Fibroblast of lung (primary cell): ENCODE measurements at regions not wholly inside any gene's neighbourhood (a gene's known extent, or its start where the extent isn't known, plus 50 kb on each side); places are given as distances from the start of the nearest gene placed in this dataset.

Experiments
- DNase-seq, 2 donors: peaks; one replicate each; pipeline versions ENCODE4 v3.0.0 to v3.0.0-alpha.2; 2010; ENCODE audit warnings: low read depth in 2 of 2
- H2AFZ ChIP-seq: 2 replicates; pipeline ENCODE4 v1.5.1; 2012; ENCODE audit warnings: low read length, control low read depth, inconsistent platforms
- H3K27ac ChIP-seq: 2 replicates; pipeline ENCODE4 v1.5.1; 2011; ENCODE audit warnings: low read length, control low read depth; ENCODE audit not compliant: insufficient read depth
- H3K27me3 ChIP-seq: 2 replicates; pipeline ENCODE4 v1.5.1; 2011; ENCODE audit warnings: mild to moderate bottlenecking, low read length; ENCODE audit not compliant: control insufficient read depth, insufficient read depth
- H3K36me3 ChIP-seq: 2 replicates; pipeline ENCODE4 v1.5.1; 2011; ENCODE audit warnings: low read length; ENCODE audit not compliant: control insufficient read depth, insufficient read depth
- H3K4me1 ChIP-seq: 2 replicates; pipeline ENCODE4 v1.5.1; 2011; ENCODE audit warnings: low read length; ENCODE audit not compliant: control insufficient read depth, insufficient read depth; ENCODE audit errors: extremely low read depth
- H3K4me2 ChIP-seq: 2 replicates; pipeline ENCODE4 v1.5.1; 2011; ENCODE audit warnings: low read length, control low read depth; ENCODE audit not compliant: insufficient read depth; ENCODE audit errors: extremely low read depth
- H3K4me3 ChIP-seq, 4 experiments: fragments of 200-600 bp in 1 of 4; sonication (generic) in 1 of 4; replicated peaks in 1 of 4; 2 replicates each; pipeline ENCODE4 v1.5.1; 2011 to 2016; ENCODE audit warnings: low read length in 4 of 4, low read depth in 3 of 4, mild to moderate bottlenecking in 3 of 4, control low read depth in 2 of 4, inconsistent platforms in 1 of 4, mixed read lengths in 1 of 4; ENCODE audit not compliant: insufficient read depth in 1 of 4; ENCODE audit errors: control extremely low read depth in 1 of 4
- H3K79me2 ChIP-seq: 2 replicates; pipeline ENCODE4 v1.5.1; 2012; ENCODE audit warnings: mild to moderate bottlenecking, low read length, inconsistent platforms; ENCODE audit not compliant: control insufficient read depth, insufficient read depth
- H3K9ac ChIP-seq: 2 replicates; pipeline ENCODE4 v1.5.1; 2011; ENCODE audit warnings: mild to moderate bottlenecking, low read length, control low read depth; ENCODE audit not compliant: insufficient read depth
- H3K9me3 ChIP-seq: 2 replicates; pipeline ENCODE4 v1.5.1; 2012; ENCODE audit warnings: low read depth, low read length; ENCODE audit not compliant: control insufficient read depth, insufficient read depth
- H4K20me1 ChIP-seq: 2 replicates; pipeline ENCODE4 v1.5.1; 2011; ENCODE audit warnings: low read length; ENCODE audit not compliant: control insufficient read depth, insufficient read depth; ENCODE audit errors: extremely low read depth
- EZH2 ChIP-seq: IDR thresholded peaks from 2 replicates; pipeline ENCODE4 v1.5.1; 2012; ENCODE audit warnings: low read length, control low read depth, mild to moderate bottlenecking; ENCODE audit errors: missing control alignments
- TF ChIP-seq, protein P1 (sequence below), 2 donors: IDR thresholded peaks in 1 of 2; conservative IDR thresholded peaks in 1 of 2; 1 replicate in 1 of 2; 2 replicates in 1 of 2; pipeline ENCODE4 v1.5.1; 2011 to 2012; ENCODE audit warnings: low read length in 2 of 2, control low read depth in 1 of 2, inconsistent platforms in 1 of 2, low read depth in 1 of 2, mild to moderate bottlenecking in 1 of 2

DNA sequence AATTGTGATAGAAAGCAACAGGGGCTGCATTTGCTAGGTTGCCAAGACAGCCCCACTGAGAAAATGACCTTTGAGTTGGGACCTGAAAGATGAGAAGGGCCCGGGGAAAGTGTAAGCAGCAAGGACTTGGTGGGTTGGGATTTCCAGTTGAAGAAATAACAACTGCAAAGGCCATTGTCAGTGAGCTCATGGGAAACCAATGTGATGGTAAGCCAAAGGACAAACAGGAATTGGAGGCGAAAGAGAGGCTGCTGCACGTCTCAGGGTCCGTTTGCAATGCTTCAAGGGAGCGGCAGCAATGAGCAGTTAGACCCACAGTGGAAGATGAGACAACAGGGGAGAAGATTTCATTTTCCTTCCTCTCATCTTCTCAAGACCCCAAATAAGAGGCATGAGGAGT, 51.5 kb upstream of the RGPD4 start:
- no peak overlapping the region for H3K4me3 ChIP-seq
- H2AFZ ChIP-seq, result no peak overlapping the region
- H3K36me3 ChIP-seq, result no peaks in the 10 kb centered on the region
- no peak overlapping the region for H3K9ac ChIP-seq
- H3K79me2 ChIP-seq, result no peaks in the 10 kb centered on the region
- H3K4me1 ChIP-seq, result no peaks in the 10 kb centered on the region
- no peaks in the 10 kb centered on the region for H4K20me1 ChIP-seq
- H3K27me3 ChIP-seq, result no peaks in the 10 kb centered on the region
- no peak for TF ChIP-seq EZH2
- TF ChIP-seq, protein P1, sequence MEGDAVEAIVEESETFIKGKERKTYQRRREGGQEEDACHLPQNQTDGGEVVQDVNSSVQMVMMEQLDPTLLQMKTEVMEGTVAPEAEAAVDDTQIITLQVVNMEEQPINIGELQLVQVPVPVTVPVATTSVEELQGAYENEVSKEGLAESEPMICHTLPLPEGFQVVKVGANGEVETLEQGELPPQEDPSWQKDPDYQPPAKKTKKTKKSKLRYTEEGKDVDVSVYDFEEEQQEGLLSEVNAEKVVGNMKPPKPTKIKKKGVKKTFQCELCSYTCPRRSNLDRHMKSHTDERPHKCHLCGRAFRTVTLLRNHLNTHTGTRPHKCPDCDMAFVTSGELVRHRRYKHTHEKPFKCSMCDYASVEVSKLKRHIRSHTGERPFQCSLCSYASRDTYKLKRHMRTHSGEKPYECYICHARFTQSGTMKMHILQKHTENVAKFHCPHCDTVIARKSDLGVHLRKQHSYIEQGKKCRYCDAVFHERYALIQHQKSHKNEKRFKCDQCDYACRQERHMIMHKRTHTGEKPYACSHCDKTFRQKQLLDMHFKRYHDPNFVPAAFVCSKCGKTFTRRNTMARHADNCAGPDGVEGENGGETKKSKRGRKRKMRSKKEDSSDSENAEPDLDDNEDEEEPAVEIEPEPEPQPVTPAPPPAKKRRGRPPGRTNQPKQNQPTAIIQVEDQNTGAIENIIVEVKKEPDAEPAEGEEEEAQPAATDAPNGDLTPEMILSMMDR (conservative IDR thresholded peaks at IDR 0.05 in 1 of 2, IDR thresholded peaks at IDR 0.05 in 1 of 2; ENCODE audit: low read depth in 1 of 2, low read length in 2 of 2), result no peak
- H3K9me3 ChIP-seq, result no peaks in the 10 kb centered on the region
- no peak overlapping the region for H3K4me2 ChIP-seq
- H3K27ac ChIP-seq, result no peak overlapping the region
- no peak for DNase-seq

DNA sequence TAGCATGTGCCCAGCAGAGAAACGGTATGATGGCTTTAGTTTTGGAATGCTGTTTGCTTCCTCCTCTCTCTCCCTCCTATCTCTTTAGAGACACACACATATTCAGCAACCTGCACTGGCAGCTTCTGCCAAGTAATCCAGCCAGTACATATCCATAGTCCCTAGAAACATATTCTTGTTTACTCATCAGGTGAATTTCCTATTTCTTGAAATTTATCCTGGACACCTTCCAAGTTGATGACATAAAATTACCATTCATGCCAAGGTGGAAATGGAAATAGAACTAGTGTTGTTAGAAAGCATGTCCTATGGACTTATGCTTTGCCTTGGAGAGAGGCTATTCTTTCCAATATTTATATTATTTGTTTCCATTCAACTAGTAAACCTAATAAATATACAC, 50.9 kb upstream of the RGPD4 start:
- no peaks in the 10 kb centered on the region for H3K36me3 ChIP-seq
- H4K20me1 ChIP-seq, result no peaks in the 10 kb centered on the region
- H3K9ac ChIP-seq, result no peak overlapping the region
- H3K9me3 ChIP-seq, result no peaks in the 10 kb centered on the region
- TF ChIP-seq EZH2, result no peak
- TF ChIP-seq, protein P1 (conservative IDR thresholded peaks at IDR 0.05 in 1 of 2, IDR thresholded peaks at IDR 0.05 in 1 of 2; ENCODE audit: low read depth in 1 of 2, low read length in 2 of 2), result no peak
- no peaks in the 10 kb centered on the region for H3K4me1 ChIP-seq
- no peak overlapping the region for H3K27ac ChIP-seq
- H3K27me3 ChIP-seq, result no peaks in the 10 kb centered on the region
- no peak overlapping the region for H2AFZ ChIP-seq
- no peaks in the 10 kb centered on the region for H3K79me2 ChIP-seq
- H3K4me3 ChIP-seq, result no peak overlapping the region
- DNase-seq, result no peak
- no peak overlapping the region for H3K4me2 ChIP-seq

DNA sequence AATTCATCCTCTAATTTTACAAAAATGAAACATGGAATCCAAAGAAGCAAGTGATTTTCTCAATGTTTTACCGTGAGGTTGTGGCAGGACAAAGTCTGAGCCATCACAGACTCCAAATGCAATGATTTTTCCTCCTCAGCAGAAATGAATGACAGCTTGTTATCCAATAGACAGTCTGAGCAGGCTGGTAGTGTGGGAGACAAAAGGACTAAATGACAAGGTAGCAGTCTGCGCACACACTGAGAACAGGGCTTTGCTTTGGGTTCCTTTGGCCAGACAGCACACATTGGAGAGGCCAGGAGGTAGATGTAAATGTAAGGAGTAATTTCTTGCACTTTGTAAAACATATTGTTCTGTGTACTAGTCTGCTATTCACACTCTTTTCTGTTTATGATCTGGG, 50.3 kb upstream of the RGPD4 start:
- Histone ChIP-seq H3K79me2 (no peaks in the 10 kb centered on the region), H2AFZ (no peak overlapping the region), H3K36me3 (no peaks in the 10 kb centered on the region), H3K9me3 (no peaks in the 10 kb centered on the region), H3K4me3 (no peak overlapping the region), H4K20me1 (no peaks in the 10 kb centered on the region), H3K27ac (no peak overlapping the region), H3K4me1 (no peaks in the 10 kb centered on the region), H3K4me2 (no peak overlapping the region), H3K27me3 (no peaks in the 10 kb centered on the region), H3K9ac (no peak overlapping the region)
- no peak for DNase-seq
- TF ChIP-seq, protein P1 (conservative IDR thresholded peaks at IDR 0.05 in 1 of 2, IDR thresholded peaks at IDR 0.05 in 1 of 2; ENCODE audit: low read depth in 1 of 2, low read length in 2 of 2), result no peak
- TF ChIP-seq EZH2, result no peak
